Peyer's patch (tissue), 4 donors: ENCODE measurements at regions not wholly inside any gene's neighbourhood (a gene's known extent, or its start where the extent isn't known, plus 50 kb on each side); places are given as distances from the start of the nearest gene placed in this dataset.

Experiments
- CTCF ChIP-seq, 6 experiments: fragments of 450-650 bp in 4 of 6; fragments of 200-600 bp in 2 of 6; sonication (generic) in 1 of 6; IDR thresholded peaks; one replicate each; pipeline ENCODE4 v1.5.1; 2017 to 2019; ENCODE audit warnings: antibody characterized with exemption in 6 of 6, mild to moderate bottlenecking in 3 of 6, moderate library complexity in 1 of 6
- POLR2A ChIP-seq, 2 donors: fragments of 450-650 bp; IDR thresholded peaks; one replicate each; pipeline ENCODE4 v1.5.1; 2017; ENCODE audit warnings: antibody characterized with exemption in 2 of 2, mild to moderate bottlenecking in 2 of 2, moderate library complexity in 2 of 2

GRCh38 chr5:144710637-144711036 lies 540.0 kb downstream of the KCTD16 start:
- TF ChIP-seq CTCF (IDR thresholded peaks at IDR 0.05) (no peak), POLR2A (IDR thresholded peaks at IDR 0.05) (no peak)
